ENCODE measurements at regions not wholly inside any gene's neighbourhood (a gene's known extent, or its start where the extent isn't known, plus 50 kb on each side); places are given as distances from the start of the nearest gene placed in this dataset.
"Not testable (repeated sequence)": the region's sequence is repeated elsewhere in the genome, so short reads cannot be mapped to it uniquely, and the experiment has no call there.

DNA sequence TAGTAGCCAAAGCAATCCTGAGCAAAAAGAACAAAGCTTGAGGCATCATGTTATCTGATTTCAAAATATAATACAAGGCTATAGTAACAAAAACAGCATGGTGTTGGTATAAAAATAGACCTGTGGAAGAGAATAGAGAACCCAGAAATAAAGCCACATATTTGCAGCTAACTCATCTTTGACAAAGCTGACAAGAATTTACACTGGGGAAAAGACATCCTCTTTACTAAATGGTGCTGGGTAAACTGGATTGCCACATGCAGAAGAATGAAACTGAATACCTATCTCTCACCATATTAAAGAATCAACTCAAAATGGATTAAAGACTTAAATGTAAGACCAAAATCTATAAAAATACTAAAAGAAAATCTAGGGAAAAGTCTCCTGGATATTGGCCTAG, 59.5 kb upstream of the CD55 start:
- no peak overlapping the region for H3K4me3 ChIP-seq
- no peak overlapping the region for H3K27ac ChIP-seq
- H3K36me3 ChIP-seq, result no peaks in the 10 kb centered on the region; the same call in 1 of the 2 replicates
- no peaks in the 10 kb centered on the region for H3K27me3 ChIP-seq
- H3K9me3 ChIP-seq (replicated peaks), result no peaks in the 10 kb centered on the region
- no peak for DNase-seq
- H3K4me1 ChIP-seq, result no peaks in the 10 kb centered on the region

DNA sequence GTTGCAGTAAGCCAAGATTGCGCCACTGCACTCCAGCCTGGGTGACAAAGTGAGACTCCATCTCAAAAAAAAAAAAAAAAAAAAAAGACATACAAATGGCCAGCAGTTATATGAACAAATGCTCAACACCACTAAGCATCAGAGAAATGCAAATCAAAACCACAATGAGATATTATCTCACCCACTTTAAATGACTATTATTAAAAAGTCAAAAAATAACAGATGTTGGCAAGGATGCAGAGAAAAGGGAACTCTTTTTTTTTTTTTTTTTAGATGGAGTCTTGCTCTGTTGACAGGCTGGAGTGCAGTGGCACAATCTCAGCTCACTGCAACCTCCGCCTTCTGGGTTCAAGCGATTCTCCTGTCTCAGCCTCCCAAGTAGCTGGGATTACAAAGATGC, 58.6 kb upstream of the CD55 start:
- not testable (repeated sequence) for H3K36me3 ChIP-seq; H3K27me3 ChIP-seq; H3K27ac ChIP-seq; DNase-seq; H3K4me3 ChIP-seq; H3K9me3 ChIP-seq (replicated peaks); H3K4me1 ChIP-seq

DNA sequence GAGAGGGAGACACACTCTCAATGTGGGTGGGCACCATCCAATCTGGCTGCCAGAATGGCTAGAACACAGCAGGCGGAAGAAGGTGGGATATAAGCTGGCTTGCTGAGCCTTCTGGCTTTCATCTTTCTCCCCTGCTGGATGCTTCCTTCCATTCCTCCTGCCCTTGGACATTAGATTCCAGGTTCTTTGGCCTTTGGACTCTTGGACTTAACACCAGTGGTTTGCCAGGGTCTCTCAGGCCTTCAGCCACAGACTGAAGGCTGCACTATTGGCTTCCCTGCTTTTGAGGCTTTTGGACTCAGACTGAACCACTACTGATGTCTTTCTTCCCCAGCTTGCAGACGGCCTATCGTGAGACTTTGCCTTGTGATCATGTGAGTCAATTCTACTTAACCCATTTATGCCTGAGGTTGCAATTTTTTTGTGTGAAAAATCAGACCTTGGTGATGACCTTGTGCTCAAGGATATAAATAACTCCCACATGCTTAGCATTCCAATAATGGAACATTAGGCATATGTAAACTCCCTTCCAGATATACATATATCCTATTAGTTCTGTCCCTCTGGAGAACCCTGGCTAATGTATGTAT, 56.7 kb upstream of the CD55 start:
- Histone ChIP-seq H3K27ac (no peak overlapping the region), H3K36me3 (no peaks in the 10 kb centered on the region; the same call in 1 of the 2 replicates), H3K4me1 (no peaks in the 10 kb centered on the region), H3K4me3 (no peak overlapping the region), H3K27me3 (no peaks in the 10 kb centered on the region), H3K9me3 (replicated peaks) (no peaks in the 10 kb centered on the region)
- DNase-seq, result no peak

DNA sequence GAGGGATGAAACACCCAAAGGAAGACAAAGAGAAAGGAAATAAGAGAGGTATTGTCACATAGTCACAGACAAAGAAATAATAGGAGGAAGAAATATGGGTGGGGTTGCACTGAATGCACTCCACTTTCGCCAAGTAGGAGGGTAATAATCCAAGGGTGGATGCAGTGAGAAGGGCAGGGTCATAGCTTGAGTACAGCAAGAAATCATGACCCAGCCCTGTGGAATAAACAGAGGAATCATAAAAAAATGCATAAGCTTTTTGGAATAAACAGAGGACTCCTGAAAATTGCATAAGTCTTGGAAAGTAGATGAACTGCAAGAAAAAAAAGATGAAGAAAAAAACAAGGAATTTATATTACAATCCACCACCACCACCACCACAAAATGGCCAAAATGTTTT, 53.1 kb upstream of the CD55 start:
- no peak for DNase-seq
- Histone ChIP-seq H3K4me1 (no peaks in the 10 kb centered on the region), H3K4me3 (no peak overlapping the region), H3K9me3 (replicated peaks) (no peaks in the 10 kb centered on the region), H3K36me3 (no peaks in the 10 kb centered on the region; the same call in 1 of the 2 replicates), H3K27ac (no peak overlapping the region), H3K27me3 (no peaks in the 10 kb centered on the region)

DNA sequence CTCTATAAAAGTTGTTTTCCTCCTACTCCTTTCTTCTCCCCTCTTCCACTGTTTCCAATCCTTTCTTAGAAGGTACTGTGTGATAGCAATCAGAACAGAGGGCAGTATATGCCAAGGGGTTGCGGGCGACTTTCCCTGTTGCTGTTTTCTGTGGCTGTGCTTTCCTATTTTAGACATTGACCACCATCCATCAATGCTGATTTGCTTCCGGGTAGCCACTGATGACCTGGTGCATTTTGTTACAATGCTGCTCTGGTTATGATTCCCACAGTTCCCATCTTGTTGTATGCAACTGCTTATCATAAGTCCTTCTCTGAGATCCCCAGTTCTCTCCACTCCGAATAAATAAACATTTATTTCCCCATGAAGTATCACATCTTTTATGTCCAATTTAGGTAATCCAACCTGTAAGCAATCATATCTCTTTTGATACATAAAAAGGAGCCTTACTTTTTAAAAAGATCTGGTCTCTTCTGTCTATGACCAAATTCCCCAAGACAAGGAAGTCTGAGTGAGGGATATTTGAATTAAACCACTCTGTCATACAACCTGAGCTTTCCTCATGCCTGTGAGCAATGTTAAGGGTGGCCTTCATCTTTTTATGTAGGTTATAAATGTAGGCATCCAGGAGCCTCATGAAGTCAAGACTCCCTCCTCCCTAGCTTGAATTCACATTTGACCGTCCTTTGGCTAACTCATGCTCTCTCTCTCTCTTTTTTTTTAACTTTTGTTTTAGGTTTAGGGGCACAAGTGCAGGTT, 52.5 kb upstream of the CD55 start:
- no peaks in the 10 kb centered on the region; the same call in 1 of the 2 replicates for H3K36me3 ChIP-seq
- no peaks in the 10 kb centered on the region for H3K27me3 ChIP-seq
- no peak overlapping the region for H3K4me3 ChIP-seq
- H3K27ac ChIP-seq, result no peak overlapping the region
- no peaks in the 10 kb centered on the region for H3K9me3 ChIP-seq (replicated peaks)
- no peak for DNase-seq
- no peaks in the 10 kb centered on the region for H3K4me1 ChIP-seq

Measured in SJCRH30 (cell line).